NCI-H2029 (cell line): ENCODE measurements at regions not wholly inside any gene's neighbourhood (a gene's known extent, or its start where the extent isn't known, plus 50 kb on each side); places are given as distances from the start of the nearest gene placed in this dataset.

ENCODE experiments used
- DNase-seq: peaks from one replicate; lab custom pipeline; 2025; lab: John Stamatoyannopoulos, UW

GRCh38 chr9:105146677-105147076 is 97.8 kb upstream of the SLC44A1 start:
- no peak for DNase-seq

- no peak for DNase-seq
Measured at GRCh38 chr9:105147110-105147871, 97.2 kb upstream of the SLC44A1 start.

GRCh38 chr9:105148328-105149006 is 96.0 kb upstream of the SLC44A1 start:
- no peak for DNase-seq

- DNase-seq, result no peak
Measured at GRCh38 chr9:105150991-105151685, 93.3 kb upstream of the SLC44A1 start.

GRCh38 chr9:105151686-105151995 is 92.8 kb upstream of the SLC44A1 start:
- DNase-seq, result no peak

- DNase-seq, result no peak
Measured at GRCh38 chr9:105154723-105155191, 89.7 kb upstream of the SLC44A1 start.

- DNase-seq, result peak; percentile 20
Measured at GRCh38 chr9:105157171-105157583, 87.3 kb upstream of the SLC44A1 start.

GRCh38 chr9:105158020-105158419 is 86.4 kb upstream of the SLC44A1 start:
- no peak for DNase-seq

- no peak for DNase-seq
Measured at GRCh38 chr9:105158898-105159297, 85.6 kb upstream of the SLC44A1 start.

GRCh38 chr9:105168870-105169319 is 75.6 kb upstream of the SLC44A1 start:
- DNase-seq, result no peak

- DNase-seq, result no peak
Measured at GRCh38 chr9:105171076-105171475, 73.4 kb upstream of the SLC44A1 start.

- DNase-seq, result no peak
Measured at GRCh38 chr9:105171589-105171988, 72.9 kb upstream of the SLC44A1 start.

- DNase-seq, result no peak
Measured at GRCh38 chr9:105172436-105172835, 72.0 kb upstream of the SLC44A1 start.

GRCh38 chr9:105173306-105173705 is 71.1 kb upstream of the SLC44A1 start:
- DNase-seq, result no peak

- DNase-seq, result no peak
Measured at GRCh38 chr9:105173826-105174225, 70.6 kb upstream of the SLC44A1 start.

- DNase-seq, result no peak
Measured at GRCh38 chr9:105176194-105176593, 68.3 kb upstream of the SLC44A1 start.

GRCh38 chr9:105178076-105178475 is 66.4 kb upstream of the SLC44A1 start:
- no peak for DNase-seq

GRCh38 chr9:105187781-105188180 is 56.7 kb upstream of the SLC44A1 start:
- no peak for DNase-seq

GRCh38 chr9:105188746-105189145 is 55.7 kb upstream of the SLC44A1 start:
- no peak for DNase-seq

GRCh38 chr9:105191508-105192121 is 52.8 kb upstream of the SLC44A1 start:
- DNase-seq, result no peak

- DNase-seq, result no peak
Measured at GRCh38 chr9:105193560-105193959, 50.9 kb upstream of the SLC44A1 start.

- DNase-seq, result no peak
Measured at GRCh38 chr9:105194234-105194633, 50.2 kb upstream of the SLC44A1 start.
